HFF-Myc (cell line): ENCODE measurements at regions not wholly inside any gene's neighbourhood (a gene's known extent, or its start where the extent isn't known, plus 50 kb on each side); places are given as distances from the start of the nearest gene placed in this dataset.

Experiments
- DNase-seq: peaks from one replicate; pipeline ENCODE4 v3.0.0-alpha.2; 2011; ENCODE audit warnings: low read depth; ENCODE audit errors: extremely low read depth
- H3K4me3 ChIP-seq: replicated peaks from 2 replicates; pipeline ENCODE4 v1.5.1; 2011; ENCODE audit warnings: low read depth, mild to moderate bottlenecking, control low read depth, low read length
- TF ChIP-seq, protein P1 (sequence below): IDR thresholded peaks from 2 replicates; pipeline ENCODE4 v1.5.1; 2012; ENCODE audit warnings: mild to moderate bottlenecking, low read depth, low read length, control low read depth; ENCODE audit errors: missing control alignments

DNA sequence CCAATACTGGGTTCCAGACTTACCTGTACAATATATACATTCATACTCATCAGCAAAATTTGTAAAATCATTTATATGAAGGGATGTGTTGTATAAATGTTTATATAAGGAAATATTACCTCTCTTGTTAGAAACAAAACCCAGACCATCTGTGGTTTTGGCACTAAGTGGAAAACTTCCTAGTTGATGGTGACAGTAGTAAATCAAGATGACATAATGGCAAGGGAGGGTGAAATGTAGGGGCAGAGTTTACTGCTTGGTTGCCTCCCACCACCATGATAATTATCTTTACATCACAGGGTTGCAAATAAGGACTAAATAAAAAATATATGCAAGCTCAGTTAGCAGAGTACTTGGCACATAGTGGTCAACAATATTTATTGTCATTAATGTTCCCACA, 365.3 kb upstream of the TEX13C start:
- no peak overlapping the region for H3K4me3 ChIP-seq
- TF ChIP-seq, protein P1, sequence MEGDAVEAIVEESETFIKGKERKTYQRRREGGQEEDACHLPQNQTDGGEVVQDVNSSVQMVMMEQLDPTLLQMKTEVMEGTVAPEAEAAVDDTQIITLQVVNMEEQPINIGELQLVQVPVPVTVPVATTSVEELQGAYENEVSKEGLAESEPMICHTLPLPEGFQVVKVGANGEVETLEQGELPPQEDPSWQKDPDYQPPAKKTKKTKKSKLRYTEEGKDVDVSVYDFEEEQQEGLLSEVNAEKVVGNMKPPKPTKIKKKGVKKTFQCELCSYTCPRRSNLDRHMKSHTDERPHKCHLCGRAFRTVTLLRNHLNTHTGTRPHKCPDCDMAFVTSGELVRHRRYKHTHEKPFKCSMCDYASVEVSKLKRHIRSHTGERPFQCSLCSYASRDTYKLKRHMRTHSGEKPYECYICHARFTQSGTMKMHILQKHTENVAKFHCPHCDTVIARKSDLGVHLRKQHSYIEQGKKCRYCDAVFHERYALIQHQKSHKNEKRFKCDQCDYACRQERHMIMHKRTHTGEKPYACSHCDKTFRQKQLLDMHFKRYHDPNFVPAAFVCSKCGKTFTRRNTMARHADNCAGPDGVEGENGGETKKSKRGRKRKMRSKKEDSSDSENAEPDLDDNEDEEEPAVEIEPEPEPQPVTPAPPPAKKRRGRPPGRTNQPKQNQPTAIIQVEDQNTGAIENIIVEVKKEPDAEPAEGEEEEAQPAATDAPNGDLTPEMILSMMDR: no peak

DNA sequence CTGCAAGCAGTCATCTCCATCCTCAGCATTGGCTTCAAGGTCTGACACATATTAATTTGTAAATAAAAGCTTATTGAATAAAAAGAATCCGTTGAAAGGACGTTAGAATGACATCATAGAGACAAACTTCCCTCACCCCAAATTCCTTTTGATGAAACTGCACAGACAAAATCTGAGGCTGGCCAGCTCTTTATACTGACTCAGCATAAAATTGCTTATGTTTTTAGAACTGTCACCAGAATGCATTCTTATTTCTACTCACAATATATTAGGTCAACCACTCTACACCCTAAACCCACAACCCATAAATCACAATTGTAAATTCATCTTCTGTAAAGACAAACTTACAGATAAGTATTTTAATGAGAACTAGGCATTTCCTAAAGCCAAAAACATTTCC, 359.2 kb upstream of the TEX13C start:
- no peak for DNase-seq
- TF ChIP-seq, protein P1: no peak

More for the DNA sequence above, 365.3 kb upstream of the TEX13C start:
- no peak for DNase-seq

DNA sequence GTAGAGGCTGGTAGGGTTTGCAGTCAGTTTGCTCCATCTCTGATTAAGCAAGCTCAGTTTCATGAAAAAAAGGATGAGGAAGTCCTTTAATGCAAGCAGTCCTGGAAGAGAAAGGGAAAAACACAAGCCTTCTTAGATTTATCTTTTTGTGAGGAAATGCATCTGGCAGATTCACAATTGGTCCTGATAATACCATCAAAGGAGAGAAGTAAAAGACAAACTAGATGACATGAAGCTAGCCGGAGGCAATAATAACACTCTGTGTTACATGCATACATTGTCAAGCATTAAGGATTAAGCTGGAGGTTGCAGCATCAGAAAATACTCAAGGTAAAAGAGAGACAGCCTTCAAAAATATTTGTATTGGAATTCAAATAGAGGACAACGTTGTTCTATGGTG, 356.0 kb upstream of the TEX13C start, which contains the start of gene TENM1:
TSS of gene TENM1 (minus strand) at position 101 of the 400 bp plus-strand sequence.
- no peak for DNase-seq
- TF ChIP-seq, protein P1: no peak
- H3K4me3 ChIP-seq: no peak within 1 kb of the TSS

More for the DNA sequence above, 359.2 kb upstream of the TEX13C start:
- no peak overlapping the region for H3K4me3 ChIP-seq

DNA sequence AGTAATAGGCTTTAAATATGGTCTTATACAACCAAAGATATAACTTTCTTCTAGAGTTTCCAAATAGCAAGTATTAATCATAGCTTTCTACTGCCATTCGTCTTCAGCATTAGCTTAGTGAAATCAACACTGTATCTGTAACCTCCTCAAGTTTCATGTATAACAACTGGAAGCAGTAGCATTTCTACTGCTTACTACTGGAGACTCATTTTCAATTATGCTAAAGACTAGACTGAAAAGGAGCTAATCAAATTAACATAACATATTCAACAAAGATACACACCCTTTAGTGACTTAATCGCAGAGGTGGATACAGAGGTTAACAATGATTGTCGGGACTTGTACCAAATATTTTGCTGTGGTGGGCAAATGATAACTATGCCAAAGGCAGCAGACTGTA, 344.2 kb upstream of the TEX13C start:
- DNase-seq: no peak
- TF ChIP-seq, protein P1: no peak
- no peak overlapping the region for H3K4me3 ChIP-seq

DNA sequence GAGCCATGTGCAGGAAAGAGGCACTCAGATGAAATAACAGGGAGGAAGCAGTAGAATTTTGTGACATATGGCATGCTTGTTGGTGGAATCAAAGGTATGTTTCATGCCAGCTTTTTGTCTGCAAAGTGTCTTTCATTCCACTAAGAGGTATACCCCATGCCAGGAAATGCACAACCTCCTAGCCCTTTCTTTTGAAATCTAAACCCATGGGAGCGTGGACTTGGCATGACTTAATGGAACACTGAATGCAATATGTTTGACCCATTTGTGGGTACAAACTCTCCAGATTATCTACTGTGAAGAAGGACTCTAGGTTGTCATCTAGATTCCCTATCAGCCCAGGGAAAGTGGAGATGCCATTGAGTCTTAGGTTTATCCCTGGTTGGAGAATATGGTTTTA, 338.3 kb upstream of the TEX13C start:
- no peak for DNase-seq
- no peak overlapping the region for H3K4me3 ChIP-seq
- TF ChIP-seq, protein P1: no peak

DNA sequence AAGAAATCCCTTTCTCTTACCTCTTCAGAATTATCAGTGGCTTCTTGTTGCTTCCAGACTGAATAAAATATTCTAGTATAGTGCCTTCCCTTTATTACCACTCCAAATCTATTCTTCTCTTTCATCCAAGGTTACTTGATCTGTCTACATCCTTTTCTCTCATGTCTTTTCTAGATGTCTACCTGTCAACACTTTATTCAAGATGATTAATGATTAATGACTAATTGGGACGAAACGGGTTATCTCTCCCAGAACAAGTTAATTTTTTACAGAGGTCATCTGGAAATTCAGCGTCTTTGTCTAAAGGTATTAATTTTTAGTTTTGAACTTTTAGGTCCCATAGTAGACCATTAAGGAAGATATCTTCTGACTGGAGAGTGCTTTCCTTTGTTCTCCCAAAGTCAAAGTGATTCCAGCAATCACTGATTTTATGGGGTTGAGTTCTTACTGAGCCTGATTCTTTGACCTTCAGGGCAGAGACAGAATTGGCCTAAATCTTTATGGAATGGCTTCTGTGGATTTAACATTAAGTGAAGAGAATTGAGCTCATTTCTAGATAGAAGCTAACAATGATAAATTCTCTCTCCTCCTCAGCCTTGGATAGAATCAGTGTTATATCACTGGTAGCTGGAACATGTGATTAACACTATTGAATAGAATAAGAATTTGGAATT, 335.4 kb upstream of the TEX13C start:
- TF ChIP-seq, protein P1: no peak
- DNase-seq: no peak
- H3K4me3 ChIP-seq: no peak overlapping the region

DNA sequence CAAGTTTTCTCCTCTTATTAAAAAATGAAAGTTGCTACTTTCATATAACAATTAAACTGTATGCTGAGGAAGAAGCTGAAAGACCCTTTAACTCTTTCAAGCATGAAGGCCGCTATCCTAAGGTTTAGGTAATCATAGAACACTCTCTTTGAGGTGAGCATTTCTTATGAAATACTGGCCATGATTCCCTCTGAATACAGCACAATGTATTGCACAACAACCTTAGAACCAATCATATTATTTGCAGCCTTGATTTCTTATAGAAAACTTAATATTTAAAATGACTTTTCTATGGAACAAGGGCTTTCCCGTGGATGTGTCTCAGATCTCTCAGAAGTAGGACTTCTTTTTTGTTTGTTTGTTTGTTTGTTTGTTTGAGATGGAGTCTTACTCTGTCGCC, 333.4 kb upstream of the TEX13C start:
- TF ChIP-seq, protein P1: no peak
- H3K4me3 ChIP-seq: no peak overlapping the region
- no peak for DNase-seq
